GM19452 (cell line): ENCODE measurements at regions not wholly inside any gene's neighbourhood (a gene's known extent, or its start where the extent isn't known, plus 50 kb on each side); places are given as distances from the start of the nearest gene placed in this dataset.

Experiments used
- ATAC-seq: cut with Tn5 transposase; IDR thresholded peaks from one replicate; pipeline ENCODE4 v1.9.1; 2021; ENCODE audit not compliant: unreplicated experiment

GRCh38 chr4:181468451-181468850 lies 774.8 kb upstream of the TENM3 start:
- no peak for ATAC-seq

GRCh38 chr4:181470306-181470705 lies 772.9 kb upstream of the TENM3 start:
- ATAC-seq: no peak

GRCh38 chr4:181475359-181475758 lies 767.8 kb upstream of the TENM3 start:
- ATAC-seq: no peak

GRCh38 chr4:181475781-181476507 lies 767.3 kb upstream of the TENM3 start:
- no peak for ATAC-seq

- ATAC-seq: no peak
These were observed 766.7 kb upstream of the TENM3 start for GRCh38 chr4:181476508-181476890.

GRCh38 chr4:181477591-181477990 lies 765.6 kb upstream of the TENM3 start:
- ATAC-seq: no peak

GRCh38 chr4:181478656-181479055 lies 764.5 kb upstream of the TENM3 start:
- no peak for ATAC-seq

GRCh38 chr4:181479141-181479540 lies 764.1 kb upstream of the TENM3 start:
- no peak for ATAC-seq

GRCh38 chr4:181484396-181484795 lies 758.8 kb upstream of the TENM3 start:
- ATAC-seq: no peak

GRCh38 chr4:181488926-181489325 lies 754.3 kb upstream of the TENM3 start:
- no peak for ATAC-seq

- no peak for ATAC-seq
These were observed 745.1 kb upstream of the TENM3 start for GRCh38 chr4:181498148-181498547.

GRCh38 chr4:181502611-181503010 lies 740.6 kb upstream of the TENM3 start:
- ATAC-seq: no peak

GRCh38 chr4:181503687-181504390 lies 739.4 kb upstream of the TENM3 start:
- no peak for ATAC-seq

GRCh38 chr4:181504924-181505323 lies 738.3 kb upstream of the TENM3 start:
- ATAC-seq: no peak

GRCh38 chr4:181507180-181507835 lies 735.9 kb upstream of the TENM3 start:
- ATAC-seq: no peak

GRCh38 chr4:181507938-181508337 lies 735.3 kb upstream of the TENM3 start:
- ATAC-seq: no peak

GRCh38 chr4:181508601-181509000 lies 734.6 kb upstream of the TENM3 start:
- no peak for ATAC-seq

- ATAC-seq: no peak
These were observed 734.1 kb upstream of the TENM3 start for GRCh38 chr4:181509073-181509472.

- ATAC-seq: no peak
These were observed 725.7 kb upstream of the TENM3 start for GRCh38 chr4:181517491-181517890.

- no peak for ATAC-seq
These were observed 722.4 kb upstream of the TENM3 start for GRCh38 chr4:181520790-181521189.

- ATAC-seq: no peak
These were observed 719.2 kb upstream of the TENM3 start for GRCh38 chr4:181523973-181524372.

- no peak for ATAC-seq
These were observed 718.7 kb upstream of the TENM3 start for GRCh38 chr4:181524499-181524898.
